ENCODE measurements at regions not wholly inside any gene's neighbourhood (a gene's known extent, or its start where the extent isn't known, plus 50 kb on each side); places are given as distances from the start of the nearest gene placed in this dataset.

- TF ChIP-seq CTCF (IDR thresholded peaks at IDR 0.05) (no peak), POLR2A (IDR thresholded peaks at IDR 0.05) (no peak)
Observed at GRCh38 chr15:60121845-60122244, 117.7 kb downstream of the FOXB1 start.

Data from testis (tissue), 2 donors.